CD4-positive, alpha-beta T cell treated with Interferon alpha-2 for 1 hour (primary cell): ENCODE measurements at regions not wholly inside any gene's neighbourhood (a gene's known extent, or its start where the extent isn't known, plus 50 kb on each side); places are given as distances from the start of the nearest gene placed in this dataset.
"Not testable (repeated sequence)": the region's sequence is repeated elsewhere in the genome, so short reads cannot be mapped to it uniquely, and the experiment has no call there.

ENCODE experiments used
- DNase-seq, 2 donors: peaks; one replicate each; pipeline ENCODE4 v3.0.0-alpha.2; 2020 to 2022

DNA sequence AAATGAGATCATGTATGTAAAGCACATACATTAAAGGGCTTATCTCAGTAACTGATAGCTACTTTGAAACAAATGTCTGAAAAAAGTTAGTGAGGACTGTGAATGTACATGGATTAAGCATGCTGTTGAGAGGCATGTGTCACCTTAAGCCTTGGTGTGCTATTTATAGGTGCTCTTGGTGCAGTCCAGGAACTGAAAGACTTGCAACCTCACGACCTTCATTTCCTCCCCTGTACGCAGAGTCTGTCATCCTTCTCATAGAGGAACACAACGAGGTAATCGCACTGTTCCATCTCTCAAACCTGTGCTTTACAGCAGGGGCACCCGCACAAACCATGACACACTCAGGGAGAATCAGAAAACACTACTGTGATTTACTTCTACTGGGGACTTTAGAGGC, 65.6 kb downstream of the UFM1 start:
- DNase-seq, result no peak

DNA sequence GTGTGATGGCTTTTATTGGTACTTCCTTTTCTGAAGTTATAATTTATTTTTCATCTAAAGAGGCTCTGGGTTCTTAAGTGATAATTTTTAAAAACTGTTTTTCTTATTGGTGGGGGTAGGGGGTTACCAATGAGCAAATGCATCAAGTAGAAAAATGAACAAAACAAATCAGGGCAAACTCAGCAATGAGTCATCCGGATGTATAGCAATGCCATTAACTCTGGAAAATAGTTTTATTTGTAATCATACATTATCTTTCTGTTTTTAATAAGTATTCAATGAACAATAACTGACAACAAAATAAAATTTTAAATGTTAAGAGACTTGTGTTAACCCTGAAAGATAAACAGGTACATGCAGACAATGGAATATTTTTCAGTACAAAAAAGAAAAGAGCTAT, 67.6 kb downstream of the UFM1 start:
- DNase-seq, result no peak

DNA sequence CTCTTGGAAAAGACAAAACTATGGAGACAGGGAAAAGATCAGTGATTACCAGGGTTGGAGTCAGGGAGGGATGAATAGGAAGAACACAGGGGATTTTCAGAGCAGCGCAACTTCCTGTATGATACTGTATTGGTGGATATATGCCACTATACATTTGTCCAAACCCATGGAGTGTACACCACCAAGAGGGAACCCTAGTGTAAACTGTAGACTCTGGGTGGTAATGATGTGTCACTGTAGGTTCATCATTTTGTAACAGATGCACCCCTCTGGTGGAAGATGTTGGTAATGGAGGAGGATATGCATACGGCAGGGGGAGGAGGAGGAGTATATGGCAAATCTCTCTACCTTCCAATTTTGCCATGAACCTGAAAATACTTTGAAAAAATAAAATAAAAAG, 68.1 kb downstream of the UFM1 start:
- DNase-seq, result no peak

DNA sequence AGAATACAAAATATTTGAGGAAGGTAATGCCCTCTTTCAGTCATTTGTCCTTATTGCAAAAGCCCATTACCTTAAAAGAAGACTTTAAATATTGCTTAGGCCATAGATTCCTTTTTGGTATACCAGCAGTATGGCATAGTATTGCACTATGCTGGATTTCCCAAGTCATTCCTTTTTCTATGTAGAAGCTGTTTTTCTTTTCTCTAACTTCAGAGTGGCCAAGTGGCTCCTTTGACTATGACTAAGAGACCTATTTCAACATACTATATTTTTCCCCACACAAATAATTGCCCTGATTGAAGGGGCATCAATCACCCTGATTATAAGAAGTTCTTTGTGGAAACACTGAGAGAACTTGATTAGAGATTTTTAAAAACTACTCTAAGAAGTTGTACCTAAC, 68.6 kb downstream of the UFM1 start:
- no peak for DNase-seq

DNA sequence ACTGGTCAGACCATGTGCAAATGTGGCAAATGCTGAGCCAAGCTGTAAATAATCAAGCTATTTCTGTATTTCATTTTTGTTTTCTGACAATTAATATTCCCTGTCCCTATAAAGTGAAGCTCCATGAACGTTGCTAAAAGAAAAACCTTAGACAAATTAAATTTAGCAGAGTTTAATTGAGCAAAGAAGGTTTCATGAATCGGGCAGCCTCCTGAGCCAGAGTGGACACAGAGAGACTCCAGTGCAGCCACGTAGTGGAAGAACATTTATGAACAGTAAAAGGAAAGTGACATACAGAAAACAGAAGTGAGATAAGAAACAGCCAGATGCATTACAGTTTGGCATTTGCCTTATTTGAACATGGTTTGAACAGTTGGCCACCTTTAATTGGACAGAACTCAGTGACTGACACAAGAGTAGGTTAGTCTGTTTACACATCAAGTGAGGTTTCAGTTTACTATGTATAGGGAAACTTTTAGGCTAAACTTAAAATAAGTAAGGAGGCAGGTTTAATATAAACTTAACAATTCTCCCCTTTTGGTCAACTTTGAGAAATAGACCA, 69.7 kb downstream of the UFM1 start:
- no peak for DNase-seq

DNA sequence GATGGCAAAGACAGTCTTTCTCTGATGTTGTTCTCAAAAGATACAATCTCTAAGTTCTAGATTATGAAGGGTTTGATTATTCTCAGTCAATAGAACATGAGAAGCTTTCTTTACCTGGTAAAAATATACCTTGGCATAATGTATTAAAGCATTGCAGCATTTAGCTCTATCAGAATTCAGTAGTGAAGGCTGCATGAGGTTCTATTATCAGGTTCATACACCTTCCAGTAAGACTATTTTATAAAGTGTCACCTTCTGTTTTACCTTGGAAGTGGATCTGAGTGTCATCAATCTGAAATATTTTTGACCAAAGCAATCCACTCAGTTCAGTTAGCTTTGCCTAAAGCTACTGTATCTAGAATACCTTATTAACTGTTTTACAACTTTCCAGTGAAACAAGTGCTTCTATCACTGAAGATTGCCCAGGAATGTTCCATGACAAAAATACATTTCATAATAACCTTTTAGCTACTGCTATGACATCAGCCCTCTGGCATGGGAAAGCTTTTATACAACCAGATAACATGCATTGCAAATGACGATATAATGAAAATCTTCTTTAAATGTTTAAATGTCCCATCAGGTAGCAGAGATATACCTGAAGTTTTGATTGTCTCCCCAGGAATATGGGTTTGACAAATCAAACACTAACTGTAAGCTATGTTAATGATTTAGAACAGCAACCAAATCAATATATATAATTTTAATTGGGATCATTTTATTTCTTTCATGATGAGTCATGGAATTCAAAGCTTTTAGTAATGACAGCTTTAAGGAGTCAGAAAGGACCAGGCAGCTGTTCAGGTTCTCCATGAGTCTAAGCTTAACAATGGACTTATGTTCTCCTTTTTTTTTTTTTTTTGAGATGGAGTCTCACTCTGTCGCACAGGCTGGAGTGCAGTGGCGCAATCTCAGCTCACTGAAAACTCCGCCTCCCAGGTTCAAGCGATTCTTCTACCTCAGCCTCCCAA, 72.2 kb downstream of the UFM1 start:
- DNase-seq, result no peak

DNA sequence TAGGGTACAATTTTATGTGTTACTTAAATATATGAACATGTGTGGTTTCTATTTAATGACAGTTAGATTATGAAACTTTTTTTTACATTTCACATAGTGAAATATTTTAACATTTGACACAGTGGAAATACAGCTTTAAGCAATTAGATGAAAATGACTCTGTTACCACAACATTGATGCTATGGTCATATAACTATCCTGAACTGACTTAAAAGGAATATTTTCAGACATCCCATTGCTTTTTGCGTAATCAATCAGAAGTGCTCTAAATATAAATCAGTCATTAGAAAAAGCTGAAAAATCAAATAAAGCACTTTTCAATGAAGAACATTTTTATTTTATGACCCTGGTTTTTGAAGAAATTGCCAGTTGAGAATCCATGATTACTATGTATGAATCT, 80.3 kb downstream of the UFM1 start:
- DNase-seq, result no peak

DNA sequence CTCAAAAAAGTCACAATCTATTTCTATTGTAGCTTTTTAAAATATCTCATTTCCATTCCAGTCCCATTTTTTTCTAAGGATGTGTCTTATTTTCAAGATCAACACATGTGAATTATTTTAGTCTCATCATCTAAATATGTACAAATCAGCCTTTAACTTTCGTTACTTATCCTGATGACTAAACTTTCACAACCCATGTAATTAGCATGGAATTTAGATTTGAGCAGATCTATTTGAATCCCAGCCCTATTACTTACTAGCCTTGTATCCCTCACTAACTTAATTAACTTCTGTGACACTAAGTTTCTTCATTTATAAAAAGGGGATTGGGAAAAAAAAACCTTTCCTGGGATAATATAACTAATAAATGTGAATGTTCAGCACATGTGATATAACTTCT, 81.1 kb downstream of the UFM1 start:
- DNase-seq, result no peak

DNA sequence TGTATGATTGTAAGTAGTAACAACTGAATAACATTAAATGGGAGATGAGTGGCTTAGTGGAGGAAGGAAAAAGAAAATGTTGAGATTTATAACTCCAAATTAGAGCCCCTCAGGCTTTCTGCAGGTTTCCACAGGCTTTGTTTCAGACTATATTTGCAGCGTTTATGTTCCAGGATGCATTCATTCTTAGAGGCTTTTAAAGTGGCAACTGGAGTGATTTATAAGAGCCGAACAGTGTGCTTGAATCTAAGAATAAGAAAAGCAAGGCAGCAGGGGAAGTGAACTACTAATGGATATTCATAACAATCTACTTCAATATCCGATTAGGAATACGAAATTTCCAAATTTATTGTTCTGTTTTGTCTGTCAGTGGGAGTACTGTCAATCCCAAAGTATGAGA, 91.0 kb downstream of the UFM1 start:
- no peak for DNase-seq

DNA sequence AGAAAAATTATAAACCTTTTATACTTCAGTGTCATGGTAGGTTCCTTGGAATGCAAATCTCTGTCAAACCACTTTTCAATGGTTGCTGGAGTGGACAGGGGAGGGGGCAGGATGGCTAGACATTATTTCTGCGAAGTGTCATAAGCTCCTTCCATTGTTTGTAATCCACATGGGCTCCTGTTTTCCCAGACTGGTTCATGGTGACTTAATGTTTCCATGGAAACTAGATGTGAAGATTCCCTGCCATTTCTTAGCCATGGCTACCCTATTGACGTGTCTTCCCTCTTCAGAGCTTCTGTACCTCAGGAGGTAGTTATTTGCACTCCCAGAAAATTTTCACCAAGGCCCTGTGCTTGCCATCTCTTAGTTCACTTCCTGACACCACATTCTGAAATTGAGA, 95.3 kb downstream of the UFM1 start:
- no peak for DNase-seq

DNA sequence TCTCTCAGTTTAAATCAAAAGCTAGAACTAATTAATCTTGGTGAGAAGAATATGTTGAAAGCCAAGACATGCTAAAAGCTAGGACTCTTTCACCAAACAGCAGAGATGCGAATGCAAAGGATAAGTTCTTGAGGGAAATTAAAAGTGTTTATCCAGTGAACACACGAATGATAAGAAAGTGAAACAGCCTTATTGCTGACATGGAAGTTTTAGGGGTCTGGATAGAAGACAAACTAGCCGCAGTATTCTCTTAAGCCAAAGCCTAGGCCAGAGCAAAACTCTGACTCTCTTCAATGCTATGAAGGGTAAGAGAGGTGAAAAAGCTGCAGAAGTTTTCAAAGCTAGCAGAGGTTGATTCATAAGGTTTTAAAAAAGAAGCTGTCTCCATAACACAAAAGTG, 103.0 kb downstream of the UFM1 start:
- no peak for DNase-seq

DNA sequence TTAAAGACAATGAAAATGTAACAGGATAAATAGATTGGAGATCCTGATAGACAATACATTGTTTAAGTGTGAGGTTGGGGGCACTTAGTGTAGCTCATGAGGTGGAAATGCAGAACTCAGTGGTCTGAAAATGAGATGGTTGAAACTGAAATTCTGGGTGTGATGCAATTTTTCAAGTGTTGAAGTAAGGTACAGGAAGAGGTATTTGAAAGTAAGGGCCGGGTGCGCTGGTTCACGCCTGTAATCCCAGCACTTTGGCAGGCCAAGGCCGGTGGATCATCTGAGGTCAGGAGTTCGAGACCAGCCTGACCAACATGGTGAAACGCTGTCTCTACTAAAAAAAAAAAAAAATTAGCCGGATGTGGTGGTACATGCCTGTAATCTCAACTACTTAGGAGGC, 113.0 kb downstream of the UFM1 start:
- no peak for DNase-seq

DNA sequence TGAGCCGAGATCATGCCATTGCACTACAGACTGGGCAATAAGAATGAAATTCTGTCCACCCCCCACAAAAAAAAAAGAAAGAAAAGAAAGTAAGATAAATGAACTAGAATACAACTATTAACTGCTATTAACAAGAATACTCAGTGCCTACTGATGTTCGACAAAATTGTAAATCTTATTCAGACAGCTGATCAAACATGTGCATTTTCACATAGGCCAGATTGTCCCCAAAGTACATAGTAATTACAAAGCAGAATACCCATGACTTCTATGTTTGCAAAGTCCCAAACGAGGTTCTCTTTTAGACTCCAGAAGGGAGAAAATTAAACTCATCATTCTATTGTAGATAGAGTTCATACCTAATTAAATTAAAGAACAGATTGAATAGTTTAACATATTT, 113.4 kb downstream of the UFM1 start:
- DNase-seq, result no peak

DNA sequence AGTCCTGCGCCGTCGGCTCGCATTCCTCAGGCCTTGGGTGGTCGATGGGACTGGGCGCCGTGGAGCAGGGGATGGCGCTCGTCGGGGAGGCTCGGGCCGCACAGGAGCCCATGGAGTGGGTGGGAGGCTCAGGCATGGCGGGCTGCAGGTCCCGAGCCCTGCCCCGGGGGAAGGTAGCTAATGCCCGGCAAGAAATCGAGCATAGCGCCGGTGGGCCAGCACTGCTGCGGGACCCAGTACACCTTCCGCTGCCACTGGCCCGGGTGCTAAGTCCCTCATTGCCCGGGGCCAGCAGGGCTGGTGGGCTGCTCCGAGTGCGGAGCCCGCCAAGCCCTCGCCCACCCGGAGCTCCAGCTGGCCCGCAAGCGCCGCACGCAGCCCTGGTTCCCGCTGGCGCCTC, 122.8 kb downstream of the UFM1 start:
- DNase-seq, result not testable (repeated sequence)

DNA sequence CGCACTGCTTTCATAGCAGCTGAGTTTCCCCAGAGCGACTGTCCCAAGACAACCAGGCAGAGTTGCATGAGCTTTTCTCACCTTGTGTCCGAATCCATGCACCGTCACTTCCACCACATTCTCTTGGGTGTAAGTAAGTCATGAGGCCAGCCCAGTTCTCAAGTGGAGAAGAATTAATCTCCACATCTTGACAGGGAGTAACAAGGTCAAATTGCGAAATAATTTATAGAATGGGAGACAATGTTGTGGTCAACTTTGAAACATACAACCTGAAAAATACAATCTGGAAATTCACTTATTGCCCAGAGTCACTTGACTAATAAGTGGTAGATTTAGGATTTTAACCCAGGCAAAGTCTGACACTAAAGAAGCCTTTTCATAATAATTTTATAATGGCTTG, 123.7 kb downstream of the UFM1 start:
- no peak for DNase-seq

DNA sequence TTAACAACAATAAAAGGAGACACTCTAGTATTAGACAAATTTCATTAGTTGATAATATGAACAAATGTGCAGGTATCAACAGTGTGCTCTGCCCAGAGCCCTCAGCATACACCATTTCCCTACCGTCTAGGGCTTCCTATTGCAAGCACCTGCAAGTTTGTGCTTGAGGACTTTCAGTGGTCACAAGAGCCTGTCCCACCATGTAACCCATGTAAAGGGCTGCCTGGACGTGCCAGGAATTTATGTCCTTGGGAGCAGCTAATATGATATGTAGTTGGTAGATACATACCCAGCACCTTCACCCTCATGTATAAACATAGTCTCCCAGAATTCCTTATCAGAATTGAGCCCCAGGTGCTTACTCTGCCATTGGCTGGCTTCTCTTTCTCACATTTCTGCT, 128.0 kb downstream of the UFM1 start:
- no peak for DNase-seq

DNA sequence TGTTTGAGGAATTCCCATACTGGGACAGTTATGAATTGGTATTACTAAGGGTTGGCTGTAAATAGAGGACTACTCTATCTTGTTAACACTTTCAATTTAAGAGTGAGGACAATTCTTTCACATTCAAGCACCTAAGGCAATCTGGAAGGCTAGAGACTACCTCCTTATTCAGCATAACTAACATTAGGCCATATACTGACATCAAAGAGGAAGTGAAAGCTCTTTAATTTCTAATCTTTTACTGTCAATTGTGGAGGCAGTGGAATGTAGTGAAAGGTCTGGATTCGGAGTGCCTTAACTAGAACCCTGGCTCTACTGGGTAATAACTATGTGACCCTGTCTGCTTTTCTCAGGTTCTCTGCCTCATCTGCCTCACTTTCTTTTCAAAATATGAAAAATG, 134.0 kb downstream of the UFM1 start:
- DNase-seq, result no peak

DNA sequence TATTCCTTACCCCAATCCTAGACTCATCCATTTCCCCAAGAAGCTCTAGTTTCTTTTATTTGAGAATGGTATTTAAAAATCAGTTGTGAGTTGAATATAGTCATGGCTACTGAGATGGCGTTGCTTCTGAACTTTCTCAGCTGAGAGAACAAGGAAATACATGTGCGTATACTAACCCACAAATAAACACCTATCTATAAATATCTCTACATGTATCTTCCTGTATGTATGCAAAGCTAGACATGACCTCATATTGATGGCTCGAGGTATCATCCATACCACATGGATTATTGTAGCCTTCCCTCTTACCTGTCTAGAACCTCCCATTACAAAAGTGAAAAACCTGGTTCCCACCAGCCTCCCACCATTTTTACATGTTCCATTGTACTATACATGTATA, 141.0 kb downstream of the UFM1 start:
- DNase-seq, result no peak

DNA sequence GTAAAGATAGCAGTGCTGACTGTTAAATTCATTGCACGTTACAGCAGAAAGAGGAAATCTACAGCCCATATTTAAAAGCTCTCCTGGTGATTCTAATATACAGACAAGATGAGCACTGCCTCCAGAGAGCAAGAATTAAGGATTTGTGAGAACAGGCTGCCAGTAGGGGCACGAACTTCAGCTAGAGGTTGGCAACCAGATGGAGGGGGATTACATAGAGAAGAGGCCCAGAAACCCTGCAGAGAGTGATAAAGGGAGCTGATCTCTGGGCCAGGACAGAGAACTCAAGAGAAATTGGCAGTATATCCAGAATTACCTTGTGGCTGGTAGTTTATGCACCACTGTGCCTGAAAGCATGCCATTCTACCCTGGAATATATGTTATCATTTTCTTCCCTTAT, 144.8 kb downstream of the UFM1 start:
- no peak for DNase-seq

DNA sequence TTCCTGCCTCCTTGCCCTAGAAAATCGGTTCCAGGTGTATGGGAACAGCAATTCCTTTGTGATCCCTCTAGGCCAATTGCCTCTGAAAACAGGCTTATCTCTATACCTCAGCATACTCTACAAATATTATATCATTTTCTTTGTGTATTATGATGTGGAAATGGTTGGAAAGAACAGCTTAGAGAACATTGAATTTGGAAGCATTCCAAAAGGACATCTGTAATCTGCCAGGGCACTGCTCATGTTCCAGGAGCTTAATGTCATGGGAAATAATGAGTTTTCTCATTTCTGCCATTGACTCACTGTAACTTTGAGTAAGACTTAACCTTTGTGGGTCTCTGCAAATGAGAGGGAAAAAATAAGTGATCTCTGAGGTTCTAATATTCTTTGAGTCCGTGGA, 147.3 kb downstream of the UFM1 start:
- no peak for DNase-seq

DNA sequence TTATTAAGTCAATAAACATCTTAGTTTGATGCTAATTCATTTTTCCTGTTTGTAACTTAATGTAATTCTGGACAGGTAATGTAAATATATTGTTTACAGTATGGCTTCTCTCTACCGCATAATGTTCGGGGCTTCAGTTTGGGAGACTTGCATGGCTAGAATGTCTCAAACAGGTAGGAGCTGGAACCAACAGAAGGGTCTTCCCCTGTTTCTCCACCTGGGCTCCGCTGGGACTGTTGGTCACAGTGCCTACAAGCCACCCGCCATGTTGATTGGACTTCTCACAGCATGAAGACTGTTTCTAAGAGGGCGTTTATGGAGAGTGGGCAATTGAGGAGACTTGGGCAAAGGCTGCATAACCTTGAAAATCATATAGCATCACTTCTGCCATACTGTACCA, 148.6 kb downstream of the UFM1 start:
- no peak for DNase-seq

DNA sequence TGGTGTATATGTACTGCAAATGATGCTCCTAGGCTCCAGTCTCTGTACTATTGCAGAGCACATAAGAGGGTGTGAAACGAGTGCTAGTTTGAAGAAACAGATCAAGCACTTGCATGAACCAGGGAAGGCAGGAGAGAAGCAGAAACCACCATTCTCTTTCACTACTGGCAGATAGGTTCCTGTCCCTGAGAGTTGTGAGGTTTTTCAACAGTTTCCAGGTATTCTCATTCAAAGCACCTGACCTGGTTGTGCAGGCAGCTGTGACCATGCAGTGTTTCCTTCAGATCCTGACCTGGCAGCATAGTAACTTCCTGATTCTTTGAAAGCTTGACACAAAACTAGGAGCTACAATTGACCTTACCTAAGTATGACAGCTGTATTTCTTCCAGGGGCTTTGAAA, 164.9 kb downstream of the UFM1 start:
- no peak for DNase-seq

DNA sequence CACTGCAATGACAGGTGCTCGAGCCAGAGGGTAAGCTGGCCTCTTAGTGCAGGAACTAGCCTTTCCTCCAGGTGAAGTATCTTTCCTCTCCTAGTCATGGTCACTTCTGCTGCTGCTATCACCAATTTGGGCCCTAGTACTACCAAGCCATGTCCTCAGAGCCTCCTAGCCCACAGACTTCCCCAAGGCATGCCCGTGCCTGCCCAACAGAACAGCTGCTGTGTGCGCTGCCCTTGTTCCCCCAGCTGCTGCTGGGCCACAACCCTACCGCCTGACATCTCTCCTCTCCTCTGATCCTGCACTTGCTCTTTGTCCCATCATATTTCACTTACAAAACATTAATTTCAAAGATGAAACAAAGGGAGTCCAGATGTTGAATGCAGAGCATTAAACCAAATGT, 168.5 kb upstream of the FREM2 start:
- no peak for DNase-seq

DNA sequence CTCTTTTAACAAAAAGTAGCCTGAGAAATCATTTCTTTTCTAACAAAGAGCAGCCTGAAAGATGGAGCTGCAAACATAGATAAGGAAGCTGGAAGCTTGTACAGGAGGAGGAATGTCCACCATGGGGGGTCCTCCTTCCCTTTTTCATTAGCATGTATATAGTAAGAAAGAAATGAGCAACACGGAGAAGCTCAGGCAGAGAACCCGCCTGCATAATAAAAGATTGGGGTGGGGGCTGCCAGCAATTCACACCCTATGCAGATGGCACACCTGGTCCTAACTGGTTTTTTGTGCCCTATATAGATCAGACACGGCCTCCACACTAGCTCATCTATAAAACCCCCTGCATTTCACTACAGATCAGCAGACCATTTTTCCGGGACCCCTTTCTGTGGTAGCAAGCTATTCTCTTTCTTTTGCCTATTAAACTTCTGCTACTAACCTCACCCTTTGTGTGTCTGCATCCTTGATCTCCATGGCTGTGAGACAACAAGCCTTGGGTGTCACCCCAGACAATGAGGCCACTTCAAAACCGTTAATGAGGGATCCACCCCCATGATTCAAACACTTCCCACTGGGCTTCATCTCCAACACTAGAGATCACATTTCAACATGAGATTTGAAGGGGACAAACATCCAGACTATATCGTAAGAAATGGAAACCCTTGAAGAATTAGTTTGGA, 167.5 kb upstream of the FREM2 start:
- DNase-seq, result no peak
